ENCODE measurements at regions not wholly inside any gene's neighbourhood (a gene's known extent, or its start where the extent isn't known, plus 50 kb on each side); places are given as distances from the start of the nearest gene placed in this dataset.
A peak's percentile ranks its signal among the peaks of the same experiment; 100 is the strongest.

- Histone ChIP-seq H3K4me3 (no peak overlapping the region), H3K27ac (peak overlapping the region; percentile 25 to 81)
- TF ChIP-seq CTCF (IDR thresholded peaks at IDR 0.05) = no peak
- peak; percentile 91 for DNase-seq (ENCODE audit: low spot score)
These were observed 72.0 kb upstream of the KSR1 start for GRCh38 chr17:27384261-27384701.

- H3K4me3 ChIP-seq = no peak overlapping the region
- no peak for DNase-seq (ENCODE audit: low spot score)
- H3K27ac ChIP-seq = peak overlapping the region; percentile 25 to 81
- no peak for TF ChIP-seq CTCF (IDR thresholded peaks at IDR 0.05)
These were observed 71.5 kb upstream of the KSR1 start for GRCh38 chr17:27384726-27385125.

DNA sequence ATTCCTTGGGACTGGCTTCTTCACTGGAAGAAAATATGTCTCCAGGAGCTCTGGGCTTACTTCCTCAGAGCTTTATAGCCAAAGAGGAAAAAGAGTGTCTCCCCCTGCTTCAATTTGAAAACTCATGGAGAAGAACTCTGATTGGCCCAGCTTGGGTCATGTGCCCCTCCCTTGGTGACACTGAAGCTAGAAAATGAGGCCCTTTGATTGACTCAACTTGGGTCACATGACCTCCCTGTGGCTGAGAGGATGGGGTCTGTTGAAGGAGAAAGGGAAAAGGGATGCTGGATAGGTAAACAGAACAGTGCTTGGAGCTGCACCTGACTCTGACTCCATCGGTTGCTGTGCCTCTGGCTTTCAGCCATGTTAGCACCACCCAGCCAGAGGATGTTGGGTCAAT, 70.6 kb upstream of the KSR1 start:
- TF ChIP-seq CTCF (IDR thresholded peaks at IDR 0.05) = no peak
- no peak for DNase-seq (ENCODE audit: low spot score)
- Histone ChIP-seq H3K4me3 (no peak overlapping the region), H3K27ac (no peak overlapping the region)

DNA sequence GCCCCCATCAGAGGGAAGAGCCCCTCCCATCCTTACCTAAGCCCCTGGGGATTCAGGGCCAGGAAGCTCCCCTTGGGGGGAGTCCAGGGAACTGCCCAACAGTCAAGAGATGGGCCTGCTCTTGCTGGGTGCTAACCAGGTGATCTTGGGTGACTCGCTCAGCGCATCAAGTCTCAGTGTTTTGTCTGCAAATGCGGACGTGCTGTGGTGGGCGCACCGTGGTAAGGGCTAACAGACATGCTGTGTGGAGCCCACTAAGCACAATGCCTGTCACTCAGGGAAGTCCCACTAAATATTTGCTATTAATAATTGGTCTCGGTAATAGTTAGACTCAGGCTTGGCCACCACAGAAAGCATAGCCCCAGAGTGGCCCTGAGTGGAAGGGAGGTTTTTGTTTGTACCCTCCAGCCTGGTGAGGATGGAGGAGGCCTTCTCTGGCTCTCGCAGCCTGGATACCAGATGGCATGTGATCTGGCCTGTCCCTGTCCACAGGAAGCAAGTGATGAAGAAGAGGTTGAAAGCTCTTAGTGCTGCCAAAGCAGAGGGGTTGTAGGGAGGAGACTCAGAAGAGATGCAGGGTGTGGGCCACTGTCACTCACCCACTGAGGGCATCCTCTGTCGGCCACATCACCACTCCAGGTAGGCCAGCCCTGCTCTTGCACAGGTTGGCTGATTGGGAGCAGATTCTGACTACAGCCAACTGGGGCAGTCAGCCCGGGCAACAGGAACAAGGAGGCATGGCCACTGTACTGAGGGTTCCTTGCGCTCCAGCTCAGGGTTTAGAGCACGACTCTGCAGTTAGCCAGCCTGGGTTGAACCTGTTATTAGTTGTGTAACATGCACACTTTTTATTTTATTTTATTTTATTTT, 69.8 kb upstream of the KSR1 start:
- DNase-seq (ENCODE audit: low spot score) = no peak
- TF ChIP-seq CTCF (IDR thresholded peaks at IDR 0.05) = no peak
- no peak overlapping the region for H3K27ac ChIP-seq
- no peak overlapping the region for H3K4me3 ChIP-seq

GRCh38 chr17:27389542-27390140, 66.6 kb upstream of the KSR1 start:
- DNase-seq (ENCODE audit: low spot score) = no peak
- Histone ChIP-seq H3K4me3 (no peak overlapping the region), H3K27ac (peak overlapping the region in 1 of 2 donors; percentile 19)
- TF ChIP-seq CTCF (IDR thresholded peaks at IDR 0.05) = no peak

DNA sequence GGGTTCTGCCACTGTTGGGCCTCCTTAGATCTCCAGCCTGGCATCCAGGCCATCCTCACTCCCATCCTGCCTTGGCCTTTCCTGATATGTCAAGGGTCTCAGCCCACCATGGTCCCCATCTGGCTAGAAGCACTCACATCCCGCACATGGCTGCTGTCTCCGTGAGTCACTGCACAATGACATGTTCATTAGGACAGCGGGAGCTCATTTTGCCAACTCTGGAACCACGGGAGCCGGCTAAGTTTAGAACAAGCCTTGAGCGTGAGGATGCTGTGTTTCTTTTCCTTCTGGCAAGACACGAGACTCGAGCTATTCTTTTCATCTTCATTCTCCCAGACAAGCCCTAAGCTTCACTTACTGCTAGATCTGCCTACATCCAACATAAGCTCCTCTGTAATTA, 65.7 kb upstream of the KSR1 start:
- Histone ChIP-seq H3K4me3 (no peak overlapping the region), H3K27ac (peak overlapping the region in 1 of 2 donors; percentile 19)
- DNase-seq (ENCODE audit: low spot score) = no peak
- no peak for TF ChIP-seq CTCF (IDR thresholded peaks at IDR 0.05)

DNA sequence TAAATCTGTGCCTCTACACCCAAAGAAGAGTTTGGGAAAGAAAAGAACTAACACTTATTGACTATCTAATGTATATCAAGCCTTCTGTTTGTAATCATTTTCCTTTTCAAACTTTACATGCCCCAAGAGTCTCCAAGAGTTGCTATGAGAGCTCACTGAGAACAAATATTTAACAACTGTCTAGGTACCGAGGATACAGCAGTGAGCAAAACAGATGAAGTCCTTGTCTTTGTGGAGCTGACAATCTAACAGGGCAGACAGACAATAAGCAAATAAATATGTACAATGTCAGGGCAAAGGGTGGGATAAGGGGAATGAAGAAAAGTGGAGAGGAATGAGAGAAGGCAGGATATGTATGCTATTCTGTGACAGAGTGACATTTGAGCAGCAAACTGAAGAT, 64.8 kb upstream of the KSR1 start:
- no peak for TF ChIP-seq CTCF (IDR thresholded peaks at IDR 0.05)
- no peak for DNase-seq (ENCODE audit: low spot score)
- H3K4me3 ChIP-seq = no peak overlapping the region
- no peak overlapping the region for H3K27ac ChIP-seq

Measured in coronary artery (tissue), 2 donors.